Prostate gland (tissue), 2 donors: ENCODE measurements at regions not wholly inside any gene's neighbourhood (a gene's known extent, or its start where the extent isn't known, plus 50 kb on each side); places are given as distances from the start of the nearest gene placed in this dataset.

Experiments used
- CTCF ChIP-seq, 4 experiments: fragments of 200-600 bp in 2 of 4; fragments of 450-650 bp in 2 of 4; sonication (generic) in 2 of 4; IDR thresholded peaks; 1 replicate in 3 of 4; 2 replicates in 1 of 4; pipeline ENCODE4 v1.5.1; 2016 to 2019; ENCODE audit warnings: antibody characterized with exemption in 4 of 4, mild to moderate bottlenecking in 2 of 4, moderate library complexity in 2 of 4
- POLR2A ChIP-seq: fragments of 450-650 bp; IDR thresholded peaks from one replicate; pipeline ENCODE4 v1.6.1; 2016; ENCODE audit warnings: antibody characterized with exemption, mild to moderate bottlenecking
- POLR2AphosphoS5 ChIP-seq: sonication (generic); formaldehyde crosslinking; IDR thresholded peaks from one replicate; pipeline ENCODE4 v1.6.1; 2017; ENCODE audit warnings: antibody characterized with exemption

GRCh38 chr22:48154943-48155240 lies 1392.4 kb downstream of the TBC1D22A start:
- TF ChIP-seq CTCF (IDR thresholded peaks at IDR 0.05) (no peak), POLR2A (no peak), POLR2AphosphoS5 (no peak)
